ENCODE measurements at regions not wholly inside any gene's neighbourhood (a gene's known extent, or its start where the extent isn't known, plus 50 kb on each side); places are given as distances from the start of the nearest gene placed in this dataset.

DNA sequence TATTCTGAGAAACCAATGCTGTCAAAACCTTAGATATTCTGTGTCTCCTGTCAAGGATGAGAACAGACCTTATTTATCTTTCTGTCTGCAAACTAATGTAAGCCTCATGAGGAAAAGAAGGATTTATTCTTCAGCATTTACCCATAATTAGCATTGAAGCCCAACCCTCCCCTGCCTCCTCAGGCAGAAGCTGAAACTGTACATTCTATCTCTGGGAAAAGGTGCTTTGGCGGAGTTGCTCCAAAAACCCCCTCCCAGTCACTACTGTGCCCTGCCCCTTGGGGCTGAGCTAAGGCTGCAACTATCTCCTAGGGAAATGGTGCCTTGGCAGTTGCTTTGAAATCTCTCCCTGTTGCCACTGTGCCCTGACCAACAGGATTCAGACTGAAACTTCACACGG is 106.2 kb upstream of the TLR4 start:
- H3K4me1 ChIP-seq (ENCODE audit: insufficient read depth, low read length) = peaks cover 21% of the 10 kb centered on the region
- H3K4me3 ChIP-seq (ENCODE audit: low read length) = no peak overlapping the region
- H3K9ac ChIP-seq (ENCODE audit: low read depth, low read length) = no peak overlapping the region
- no peaks in the 10 kb centered on the region for H3K27me3 ChIP-seq (ENCODE audit: insufficient read depth, low read length)
- no peaks in the 10 kb centered on the region for H3K36me3 ChIP-seq (ENCODE audit: insufficient read depth, low read length)
- no peak overlapping the region for H3K27ac ChIP-seq (ENCODE audit: low read depth, low read length)
- 92% methylated on average over 2 of the region's 2 CpGs for WGBS
- peaks cover 3% of the 10 kb centered on the region; the same call in 1 of the 2 replicates for H3K9me3 ChIP-seq (ENCODE audit: insufficient read depth, low read depth, low read length)

- H3K4me1 ChIP-seq (ENCODE audit: insufficient read depth, low read length) = peaks cover 21% of the 10 kb centered on the region
- H3K27me3 ChIP-seq (ENCODE audit: insufficient read depth, low read length) = no peaks in the 10 kb centered on the region
- H3K27ac ChIP-seq (ENCODE audit: low read depth, low read length) = no peak overlapping the region
- peaks cover 3% of the 10 kb centered on the region; the same call in 1 of the 2 replicates for H3K9me3 ChIP-seq (ENCODE audit: insufficient read depth, low read depth, low read length)
- WGBS = 86% methylated on average over 2 of the region's 2 CpGs
- H3K9ac ChIP-seq (ENCODE audit: low read depth, low read length) = no peak overlapping the region
- H3K4me3 ChIP-seq (ENCODE audit: low read length) = no peak overlapping the region
- no peaks in the 10 kb centered on the region for H3K36me3 ChIP-seq (ENCODE audit: insufficient read depth, low read length)
Observed at GRCh38 chr9:117596678-117597077, 107.5 kb upstream of the TLR4 start.

GRCh38 chr9:117595650-117596049 is 108.6 kb upstream of the TLR4 start:
- Histone ChIP-seq H3K9me3 (ENCODE audit: insufficient read depth, low read depth, low read length) (peaks cover 3% of the 10 kb centered on the region; the same call in 1 of the 2 replicates), H3K27me3 (ENCODE audit: insufficient read depth, low read length) (no peaks in the 10 kb centered on the region), H3K36me3 (ENCODE audit: insufficient read depth, low read length) (no peaks in the 10 kb centered on the region), H3K4me1 (ENCODE audit: insufficient read depth, low read length) (peaks cover 23% of the 10 kb centered on the region), H3K4me3 (ENCODE audit: low read length) (no peak overlapping the region), H3K27ac (ENCODE audit: low read depth, low read length) (peak overlapping the region; percentile 48; the same call in 1 of the 2 replicates), H3K9ac (ENCODE audit: low read depth, low read length) (no peak overlapping the region)
- WGBS = 89% methylated on average over 3 of the region's 3 CpGs

GRCh38 chr9:117587263-117587662 is 116.9 kb upstream of the TLR4 start:
- no peaks in the 10 kb centered on the region for H3K36me3 ChIP-seq (ENCODE audit: insufficient read depth, low read length)
- H3K9me3 ChIP-seq (ENCODE audit: insufficient read depth, low read depth, low read length) = no peaks in the 10 kb centered on the region
- 95% methylated on average over 2 of the region's 2 CpGs for WGBS
- H3K4me3 ChIP-seq (ENCODE audit: low read length) = no peak overlapping the region
- 0 out of 2 replicates have a peak, but pooled peaks cover 2% of the 10 kb centered on the region for H3K4me1 ChIP-seq (ENCODE audit: insufficient read depth, low read length)
- no peak overlapping the region for H3K27ac ChIP-seq (ENCODE audit: low read depth, low read length)
- H3K9ac ChIP-seq (ENCODE audit: low read depth, low read length) = no peak overlapping the region
- H3K27me3 ChIP-seq (ENCODE audit: insufficient read depth, low read length) = no peaks in the 10 kb centered on the region

DNA sequence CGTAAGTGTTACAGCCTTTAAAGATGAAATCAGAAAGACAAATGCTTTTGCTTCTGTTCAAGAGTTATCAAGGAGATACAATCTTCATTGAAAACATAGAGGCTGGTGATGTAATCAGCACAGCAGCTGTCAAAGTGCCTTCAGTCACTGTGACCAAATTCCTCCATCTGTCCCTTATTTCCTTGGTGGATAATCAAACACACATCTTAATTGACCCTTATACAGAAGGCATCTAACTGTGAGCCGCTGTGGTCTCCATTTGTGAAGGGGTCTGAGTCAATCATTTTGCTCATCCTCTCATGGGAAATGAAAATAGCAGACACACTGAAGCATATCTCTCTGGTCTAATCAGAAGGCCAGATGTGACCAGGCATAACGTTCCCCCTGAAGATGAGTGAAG is 130.1 kb upstream of the TLR4 start:
- no peak overlapping the region for H3K27ac ChIP-seq (ENCODE audit: low read depth, low read length)
- no peaks in the 10 kb centered on the region for H3K36me3 ChIP-seq (ENCODE audit: insufficient read depth, low read length)
- H3K4me3 ChIP-seq (ENCODE audit: low read length) = no peak overlapping the region
- no peak overlapping the region for H3K9ac ChIP-seq (ENCODE audit: low read depth, low read length)
- no peaks in the 10 kb centered on the region for H3K4me1 ChIP-seq (ENCODE audit: insufficient read depth, low read length)
- 96% methylated on average over 3 of the region's 3 CpGs for WGBS
- H3K27me3 ChIP-seq (ENCODE audit: insufficient read depth, low read length) = no peaks in the 10 kb centered on the region
- H3K9me3 ChIP-seq (ENCODE audit: insufficient read depth, low read depth, low read length) = no peaks in the 10 kb centered on the region

GRCh38 chr9:117564839-117565238 is 139.4 kb upstream of the TLR4 start:
- H3K9ac ChIP-seq (ENCODE audit: low read depth, low read length) = no peak overlapping the region
- H3K4me3 ChIP-seq (ENCODE audit: low read length) = no peak overlapping the region
- H3K27me3 ChIP-seq (ENCODE audit: insufficient read depth, low read length) = no peaks in the 10 kb centered on the region
- no peaks in the 10 kb centered on the region for H3K4me1 ChIP-seq (ENCODE audit: insufficient read depth, low read length)
- WGBS = 93% methylated on average over 1 of the region's 1 CpG
- H3K9me3 ChIP-seq (ENCODE audit: insufficient read depth, low read depth, low read length) = no peaks in the 10 kb centered on the region
- no peaks in the 10 kb centered on the region for H3K36me3 ChIP-seq (ENCODE audit: insufficient read depth, low read length)
- no peak overlapping the region for H3K27ac ChIP-seq (ENCODE audit: low read depth, low read length)

DNA sequence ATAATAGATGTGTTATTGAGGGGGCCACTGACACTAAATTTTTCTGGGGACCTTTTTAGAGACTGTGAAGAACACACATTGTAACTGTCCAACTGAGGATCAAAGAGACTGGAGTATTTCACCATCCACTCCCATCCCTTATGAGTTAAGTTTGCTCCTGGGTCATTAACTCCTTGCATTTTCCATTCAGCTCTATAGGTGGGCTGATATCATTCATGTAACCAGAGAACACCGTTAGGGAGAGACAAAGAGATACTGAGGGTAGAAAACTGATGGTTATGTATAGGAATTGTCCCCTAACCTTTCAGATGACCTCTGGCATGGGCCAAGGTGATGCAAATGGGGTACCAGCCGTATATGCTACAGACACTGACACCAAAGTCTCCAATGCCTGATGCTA is 142.4 kb upstream of the TLR4 start:
- H3K27me3 ChIP-seq (ENCODE audit: insufficient read depth, low read length) = no peaks in the 10 kb centered on the region
- no peak overlapping the region for H3K4me3 ChIP-seq (ENCODE audit: low read length)
- 84% methylated on average over 2 of the region's 2 CpGs for WGBS
- no peak overlapping the region for H3K27ac ChIP-seq (ENCODE audit: low read depth, low read length)
- no peak overlapping the region for H3K9ac ChIP-seq (ENCODE audit: low read depth, low read length)
- H3K36me3 ChIP-seq (ENCODE audit: insufficient read depth, low read length) = no peaks in the 10 kb centered on the region
- H3K4me1 ChIP-seq (ENCODE audit: insufficient read depth, low read length) = no peaks in the 10 kb centered on the region
- H3K9me3 ChIP-seq (ENCODE audit: insufficient read depth, low read depth, low read length) = no peaks in the 10 kb centered on the region

- Histone ChIP-seq H3K36me3 (ENCODE audit: insufficient read depth, low read length) (no peaks in the 10 kb centered on the region), H3K4me3 (ENCODE audit: low read length) (no peak overlapping the region), H3K4me1 (ENCODE audit: insufficient read depth, low read length) (no peaks in the 10 kb centered on the region), H3K27ac (ENCODE audit: low read depth, low read length) (no peak overlapping the region), H3K9me3 (ENCODE audit: insufficient read depth, low read depth, low read length) (no peaks in the 10 kb centered on the region), H3K27me3 (ENCODE audit: insufficient read depth, low read length) (no peaks in the 10 kb centered on the region), H3K9ac (ENCODE audit: low read depth, low read length) (no peak overlapping the region)
- WGBS = 75% methylated on average over 5 of the region's 5 CpGs
Observed at GRCh38 chr9:117555964-117556629, 141.2 kb upstream of the ASTN2 start.

DNA sequence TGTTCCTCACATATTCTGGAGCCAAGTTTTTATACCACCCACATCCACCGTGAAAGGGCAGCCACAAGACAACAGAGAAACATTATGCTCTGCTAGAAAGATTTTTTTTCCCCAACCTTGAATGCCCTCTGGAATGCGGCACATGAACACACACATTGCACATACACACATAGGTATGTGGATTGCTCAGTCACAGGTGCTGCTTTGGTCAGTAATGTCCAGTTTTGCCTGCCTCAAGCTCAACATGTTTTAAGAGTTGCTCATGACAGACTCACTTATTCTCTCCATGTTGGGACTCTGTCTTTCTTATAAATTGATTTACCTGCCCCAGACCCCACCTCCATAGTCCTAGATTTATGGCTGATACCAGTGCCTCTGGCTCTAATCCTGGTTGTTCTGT is 138.0 kb upstream of the ASTN2 start:
- Histone ChIP-seq H3K9me3 (ENCODE audit: insufficient read depth, low read depth, low read length) (no peaks in the 10 kb centered on the region), H3K4me3 (ENCODE audit: low read length) (no peak overlapping the region), H3K36me3 (ENCODE audit: insufficient read depth, low read length) (no peaks in the 10 kb centered on the region), H3K27me3 (ENCODE audit: insufficient read depth, low read length) (no peaks in the 10 kb centered on the region), H3K4me1 (ENCODE audit: insufficient read depth, low read length) (peaks cover 21% of the 10 kb centered on the region), H3K27ac (ENCODE audit: low read depth, low read length) (no peak overlapping the region), H3K9ac (ENCODE audit: low read depth, low read length) (no peak overlapping the region)
- WGBS = 95% methylated on average over 2 of the region's 2 CpGs

DNA sequence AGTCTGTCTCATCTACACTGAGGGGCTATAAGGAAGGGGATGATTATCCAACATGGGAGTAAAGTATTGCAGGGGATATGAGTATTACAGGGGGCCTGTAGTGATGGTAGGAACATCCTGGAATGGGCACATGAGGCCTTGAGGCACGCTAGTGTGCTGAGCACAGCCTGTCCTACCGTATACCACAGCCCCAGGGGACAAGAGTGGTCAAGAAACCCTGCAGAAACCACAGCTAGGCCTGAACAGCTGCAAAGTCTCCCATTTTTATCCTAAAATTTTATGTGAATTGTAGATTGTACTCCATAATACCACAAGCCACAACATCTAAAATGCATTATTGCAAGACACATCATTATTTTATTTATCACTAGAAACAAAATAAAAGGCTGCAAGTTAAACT is 136.3 kb upstream of the ASTN2 start:
- Histone ChIP-seq H3K4me1 (ENCODE audit: insufficient read depth, low read length) (peaks cover 34% of the 10 kb centered on the region), H3K36me3 (ENCODE audit: insufficient read depth, low read length) (no peaks in the 10 kb centered on the region), H3K9ac (ENCODE audit: low read depth, low read length) (no peak overlapping the region), H3K27ac (ENCODE audit: low read depth, low read length) (no peak overlapping the region), H3K9me3 (ENCODE audit: insufficient read depth, low read depth, low read length) (no peaks in the 10 kb centered on the region), H3K27me3 (ENCODE audit: insufficient read depth, low read length) (no peaks in the 10 kb centered on the region), H3K4me3 (ENCODE audit: low read length) (no peak overlapping the region)
- WGBS = 69% methylated on average over 2 of the region's 2 CpGs

GRCh38 chr9:117549444-117549843 is 134.6 kb upstream of the ASTN2 start:
- Histone ChIP-seq H3K27ac (ENCODE audit: low read depth, low read length) (peak overlapping the region; percentile 91; the same call in 1 of the 2 replicates), H3K27me3 (ENCODE audit: insufficient read depth, low read length) (no peaks in the 10 kb centered on the region), H3K4me3 (ENCODE audit: low read length) (no peak overlapping the region), H3K36me3 (ENCODE audit: insufficient read depth, low read length) (no peaks in the 10 kb centered on the region), H3K9me3 (ENCODE audit: insufficient read depth, low read depth, low read length) (no peaks in the 10 kb centered on the region), H3K9ac (ENCODE audit: low read depth, low read length) (no peak overlapping the region), H3K4me1 (ENCODE audit: insufficient read depth, low read length) (peaks cover 34% of the 10 kb centered on the region)
- WGBS = 16% methylated on average over 3 of the region's 3 CpGs

DNA sequence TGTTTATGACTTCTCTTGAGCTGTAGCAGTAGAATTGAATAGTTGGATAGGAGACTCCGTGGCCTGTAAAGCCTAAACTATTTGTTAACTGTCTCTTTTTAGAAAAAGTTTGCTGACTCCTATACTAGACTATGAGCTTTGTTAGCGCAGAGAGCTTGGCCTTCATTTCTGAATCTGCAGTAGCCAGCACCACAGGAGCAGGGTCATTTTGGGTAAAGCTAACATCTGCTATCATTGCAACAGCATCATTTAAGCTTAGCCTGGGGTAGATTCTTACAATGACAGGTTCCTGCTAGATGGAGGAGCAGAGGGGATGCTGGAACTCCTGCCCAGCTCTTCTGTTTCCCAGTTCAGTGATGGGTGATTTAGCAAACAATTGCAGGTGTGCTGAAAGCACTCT is 133.7 kb upstream of the ASTN2 start:
- Histone ChIP-seq H3K9ac (ENCODE audit: low read depth, low read length) (no peak overlapping the region), H3K36me3 (ENCODE audit: insufficient read depth, low read length) (no peaks in the 10 kb centered on the region), H3K27me3 (ENCODE audit: insufficient read depth, low read length) (no peaks in the 10 kb centered on the region), H3K4me3 (ENCODE audit: low read length) (no peak overlapping the region), H3K4me1 (ENCODE audit: insufficient read depth, low read length) (peaks cover 34% of the 10 kb centered on the region), H3K9me3 (ENCODE audit: insufficient read depth, low read depth, low read length) (no peaks in the 10 kb centered on the region), H3K27ac (ENCODE audit: low read depth, low read length) (peak overlapping the region; percentile 91; the same call in 1 of the 2 replicates)
- 98% methylated on average over 2 of the region's 2 CpGs for WGBS

Data from HUES64 (cell line).